ENCODE measurements at regions not wholly inside any gene's neighbourhood (a gene's known extent, or its start where the extent isn't known, plus 50 kb on each side); places are given as distances from the start of the nearest gene placed in this dataset.

- Mint-ChIP-seq H3K4me1 (ENCODE audit: low read depth in 2 of 2) (no peaks in the 10 kb centered on the region), H3K9me3 (no peaks in the 10 kb centered on the region), H3K36me3 (no peaks in the 10 kb centered on the region), H3K4me3 (no peak overlapping the region), H3K27me3 (peaks cover 3 to 16% of the 10 kb centered on the region in 2 donors), H3K27ac (no peak overlapping the region)
- no peak for DNase-seq (ENCODE audit: low spot score)
- ATAC-seq, result no peak
Measured at GRCh38 chr11:122285070-122285988, 169.3 kb upstream of the BLID start.

- H3K4me3 Mint-ChIP-seq, result no peak overlapping the region
- ATAC-seq, result no peak
- H3K4me1 Mint-ChIP-seq (ENCODE audit: low read depth in 2 of 2), result no peaks in the 10 kb centered on the region
- H3K27me3 Mint-ChIP-seq, result peaks cover 6 to 9% of the 10 kb centered on the region in 2 donors
- no peak for DNase-seq (ENCODE audit: low spot score)
- no peaks in the 10 kb centered on the region for H3K36me3 Mint-ChIP-seq
- H3K9me3 Mint-ChIP-seq, result no peaks in the 10 kb centered on the region
- no peak overlapping the region for H3K27ac Mint-ChIP-seq
Measured at GRCh38 chr11:122280870-122281269, 164.9 kb upstream of the BLID start.

GRCh38 chr11:122279194-122279593 is 163.2 kb upstream of the BLID start:
- Mint-ChIP-seq H3K27ac (no peak overlapping the region), H3K27me3 (peaks cover 6 to 9% of the 10 kb centered on the region in 2 donors), H3K4me3 (no peak overlapping the region), H3K36me3 (no peaks in the 10 kb centered on the region), H3K9me3 (no peaks in the 10 kb centered on the region), H3K4me1 (ENCODE audit: low read depth in 2 of 2) (no peaks in the 10 kb centered on the region)
- no peak for ATAC-seq
- no peak for DNase-seq (ENCODE audit: low spot score)

GRCh38 chr11:122277493-122277892 is 161.5 kb upstream of the BLID start:
- H3K4me3 Mint-ChIP-seq, result no peak overlapping the region

GRCh38 chr11:122276221-122276620 is 160.2 kb upstream of the BLID start:
- DNase-seq (ENCODE audit: low spot score) (no peak), ATAC-seq (no peak)
- Mint-ChIP-seq H3K4me3 (no peak overlapping the region), H3K4me1 (ENCODE audit: low read depth in 2 of 2) (no peaks in the 10 kb centered on the region), H3K36me3 (no peaks in the 10 kb centered on the region), H3K9me3 (no peaks in the 10 kb centered on the region), H3K27ac (no peak overlapping the region), H3K27me3 (peaks cover 9 to 17% of the 10 kb centered on the region in 2 donors)

More at GRCh38 chr11:122277493-122277892, 161.5 kb upstream of the BLID start:
- Mint-ChIP-seq H3K36me3 (no peaks in the 10 kb centered on the region), H3K27ac (no peak overlapping the region), H3K9me3 (no peaks in the 10 kb centered on the region), H3K4me1 (ENCODE audit: low read depth in 2 of 2) (no peaks in the 10 kb centered on the region), H3K27me3 (peaks cover 9 to 12% of the 10 kb centered on the region in 2 donors)
- ATAC-seq (no peak), DNase-seq (ENCODE audit: low spot score) (no peak)

- Mint-ChIP-seq H3K27ac (no peak overlapping the region), H3K9me3 (no peaks in the 10 kb centered on the region), H3K4me3 (no peak overlapping the region), H3K36me3 (no peaks in the 10 kb centered on the region), H3K4me1 (ENCODE audit: low read depth in 2 of 2) (no peaks in the 10 kb centered on the region), H3K27me3 (peaks cover 9 to 10% of the 10 kb centered on the region in 2 donors)
- ATAC-seq (no peak), DNase-seq (ENCODE audit: low spot score) (no peak)
Measured at GRCh38 chr11:122275508-122275907, 159.5 kb upstream of the BLID start.

GRCh38 chr11:122273476-122274191 is 157.6 kb upstream of the BLID start:
- Mint-ChIP-seq H3K9me3 (no peaks in the 10 kb centered on the region), H3K27me3 (peaks cover 7 to 9% of the 10 kb centered on the region in 2 donors), H3K27ac (no peak overlapping the region), H3K4me3 (no peak overlapping the region), H3K36me3 (no peaks in the 10 kb centered on the region), H3K4me1 (ENCODE audit: low read depth in 2 of 2) (no peaks in the 10 kb centered on the region)
- ATAC-seq, result no peak
- no peak for DNase-seq (ENCODE audit: low spot score)

- ATAC-seq, result no peak
- Mint-ChIP-seq H3K27me3 (peaks cover 9 to 21% of the 10 kb centered on the region in 2 donors), H3K27ac (no peak overlapping the region), H3K36me3 (no peaks in the 10 kb centered on the region), H3K4me3 (no peak overlapping the region), H3K9me3 (no peaks in the 10 kb centered on the region), H3K4me1 (ENCODE audit: low read depth in 2 of 2) (no peaks in the 10 kb centered on the region)
- DNase-seq (ENCODE audit: low spot score), result no peak
Measured at GRCh38 chr11:122271745-122272144, 155.7 kb upstream of the BLID start.

- H3K9me3 Mint-ChIP-seq, result no peaks in the 10 kb centered on the region
- ATAC-seq (no peak), DNase-seq (ENCODE audit: low spot score) (no peak)
- no peak overlapping the region for H3K4me3 Mint-ChIP-seq
- no peaks in the 10 kb centered on the region for H3K36me3 Mint-ChIP-seq
- no peaks in the 10 kb centered on the region for H3K4me1 Mint-ChIP-seq (ENCODE audit: low read depth in 2 of 2)
- H3K27me3 Mint-ChIP-seq, result peaks cover 10 to 23% of the 10 kb centered on the region in 2 donors
- H3K27ac Mint-ChIP-seq, result no peak overlapping the region
Measured at GRCh38 chr11:122271137-122271536, 155.1 kb upstream of the BLID start.

GRCh38 chr11:122270535-122270934 is 154.5 kb upstream of the BLID start:
- DNase-seq (ENCODE audit: low spot score) (no peak), ATAC-seq (no peak)
- Mint-ChIP-seq H3K9me3 (no peaks in the 10 kb centered on the region), H3K27me3 (peaks cover 10 to 23% of the 10 kb centered on the region in 2 donors), H3K4me1 (ENCODE audit: low read depth in 2 of 2) (no peaks in the 10 kb centered on the region), H3K27ac (no peak overlapping the region), H3K4me3 (no peak overlapping the region), H3K36me3 (no peaks in the 10 kb centered on the region)

- no peak for ATAC-seq
- no peak for DNase-seq (ENCODE audit: low spot score)
- Mint-ChIP-seq H3K27ac (no peak overlapping the region), H3K27me3 (peaks cover 10 to 23% of the 10 kb centered on the region in 2 donors), H3K36me3 (no peaks in the 10 kb centered on the region), H3K9me3 (no peaks in the 10 kb centered on the region), H3K4me1 (ENCODE audit: low read depth in 2 of 2) (no peaks in the 10 kb centered on the region), H3K4me3 (no peak overlapping the region)
Measured at GRCh38 chr11:122269824-122270223, 153.8 kb upstream of the BLID start.

- Mint-ChIP-seq H3K4me1 (ENCODE audit: low read depth in 2 of 2) (no peaks in the 10 kb centered on the region), H3K27me3 (peaks cover 10 to 32% of the 10 kb centered on the region in 2 donors), H3K4me3 (no peak overlapping the region), H3K27ac (no peak overlapping the region), H3K36me3 (no peaks in the 10 kb centered on the region), H3K9me3 (no peaks in the 10 kb centered on the region)
- ATAC-seq, result no peak
- no peak for DNase-seq (ENCODE audit: low spot score)
Measured at GRCh38 chr11:122268601-122269130, 152.7 kb upstream of the BLID start.

- H3K4me1 Mint-ChIP-seq (ENCODE audit: low read depth in 2 of 2), result no peaks in the 10 kb centered on the region
- no peak for ATAC-seq
- H3K9me3 Mint-ChIP-seq, result no peaks in the 10 kb centered on the region
- no peak for DNase-seq (ENCODE audit: low spot score)
- H3K27ac Mint-ChIP-seq, result no peak overlapping the region
- H3K36me3 Mint-ChIP-seq, result no peaks in the 10 kb centered on the region
- H3K4me3 Mint-ChIP-seq, result no peak overlapping the region
- H3K27me3 Mint-ChIP-seq, result peaks cover 7 to 30% of the 10 kb centered on the region in 2 donors
Measured at GRCh38 chr11:122267602-122268001, 151.6 kb upstream of the BLID start.

GRCh38 chr11:122265981-122266380 is 150.0 kb upstream of the BLID start:
- Mint-ChIP-seq H3K4me1 (ENCODE audit: low read depth in 2 of 2) (no peaks in the 10 kb centered on the region), H3K27ac (no peak overlapping the region), H3K36me3 (no peaks in the 10 kb centered on the region), H3K27me3 (peaks cover 11 to 28% of the 10 kb centered on the region in 2 donors), H3K9me3 (peaks cover 4% of the 10 kb centered on the region), H3K4me3 (no peak overlapping the region)
- no peak for ATAC-seq
- no peak for DNase-seq (ENCODE audit: low spot score)

Data from natural killer cell treated with Interleukin-12 subunit alpha and Interleukin-12 subunit beta and Interleukin-15 and Interleukin-18, amount 100 ng/mL, for 72 hours (primary cell).